ENCODE measurements at regions not wholly inside any gene's neighbourhood (a gene's known extent, or its start where the extent isn't known, plus 50 kb on each side); places are given as distances from the start of the nearest gene placed in this dataset.

DNA sequence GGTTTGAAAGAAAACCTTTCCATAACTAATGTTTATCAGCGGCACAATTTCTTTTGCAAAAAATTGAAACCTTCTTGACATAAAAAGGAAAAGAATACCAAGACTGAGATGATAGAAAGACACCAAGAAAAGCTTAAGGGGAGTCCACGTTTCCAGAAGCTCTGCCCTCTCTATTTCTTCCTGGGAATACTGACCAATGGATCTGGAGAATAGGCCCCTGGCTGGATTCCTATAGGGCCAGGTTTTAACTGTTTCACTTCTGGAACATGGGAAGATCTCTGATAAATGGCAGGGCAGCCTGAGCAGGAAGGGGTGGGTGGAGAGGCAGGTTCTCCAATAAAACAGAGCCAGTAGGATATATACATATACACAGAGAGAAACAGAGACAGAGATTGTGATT, 413.4 kb upstream of the JARID2 start:
- TF ChIP-seq, protein P1, sequence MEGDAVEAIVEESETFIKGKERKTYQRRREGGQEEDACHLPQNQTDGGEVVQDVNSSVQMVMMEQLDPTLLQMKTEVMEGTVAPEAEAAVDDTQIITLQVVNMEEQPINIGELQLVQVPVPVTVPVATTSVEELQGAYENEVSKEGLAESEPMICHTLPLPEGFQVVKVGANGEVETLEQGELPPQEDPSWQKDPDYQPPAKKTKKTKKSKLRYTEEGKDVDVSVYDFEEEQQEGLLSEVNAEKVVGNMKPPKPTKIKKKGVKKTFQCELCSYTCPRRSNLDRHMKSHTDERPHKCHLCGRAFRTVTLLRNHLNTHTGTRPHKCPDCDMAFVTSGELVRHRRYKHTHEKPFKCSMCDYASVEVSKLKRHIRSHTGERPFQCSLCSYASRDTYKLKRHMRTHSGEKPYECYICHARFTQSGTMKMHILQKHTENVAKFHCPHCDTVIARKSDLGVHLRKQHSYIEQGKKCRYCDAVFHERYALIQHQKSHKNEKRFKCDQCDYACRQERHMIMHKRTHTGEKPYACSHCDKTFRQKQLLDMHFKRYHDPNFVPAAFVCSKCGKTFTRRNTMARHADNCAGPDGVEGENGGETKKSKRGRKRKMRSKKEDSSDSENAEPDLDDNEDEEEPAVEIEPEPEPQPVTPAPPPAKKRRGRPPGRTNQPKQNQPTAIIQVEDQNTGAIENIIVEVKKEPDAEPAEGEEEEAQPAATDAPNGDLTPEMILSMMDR (IDR thresholded peaks at IDR 0.05; ENCODE audit: low read length) = no peak
- TF ChIP-seq EZH2phosphoT487 (IDR thresholded peaks at IDR 0.05; ENCODE audit: low read length) = no peak

All from MM.1S (cell line).